SH-SY5Y (cell line): ENCODE measurements at regions not wholly inside any gene's neighbourhood (a gene's known extent, or its start where the extent isn't known, plus 50 kb on each side); places are given as distances from the start of the nearest gene placed in this dataset.

Experiments
- GATA2 ChIP-seq: IDR thresholded peaks from 2 replicates; pipeline ENCODE4 v1.6.1; 2011; ENCODE audit warnings: mild to moderate bottlenecking, low read depth, low read length
- GATA3 ChIP-seq: IDR thresholded peaks from 2 replicates; pipeline ENCODE4 v1.6.1; 2011; ENCODE audit warnings: low read depth, mild to moderate bottlenecking, low read length, moderate library complexity

DNA sequence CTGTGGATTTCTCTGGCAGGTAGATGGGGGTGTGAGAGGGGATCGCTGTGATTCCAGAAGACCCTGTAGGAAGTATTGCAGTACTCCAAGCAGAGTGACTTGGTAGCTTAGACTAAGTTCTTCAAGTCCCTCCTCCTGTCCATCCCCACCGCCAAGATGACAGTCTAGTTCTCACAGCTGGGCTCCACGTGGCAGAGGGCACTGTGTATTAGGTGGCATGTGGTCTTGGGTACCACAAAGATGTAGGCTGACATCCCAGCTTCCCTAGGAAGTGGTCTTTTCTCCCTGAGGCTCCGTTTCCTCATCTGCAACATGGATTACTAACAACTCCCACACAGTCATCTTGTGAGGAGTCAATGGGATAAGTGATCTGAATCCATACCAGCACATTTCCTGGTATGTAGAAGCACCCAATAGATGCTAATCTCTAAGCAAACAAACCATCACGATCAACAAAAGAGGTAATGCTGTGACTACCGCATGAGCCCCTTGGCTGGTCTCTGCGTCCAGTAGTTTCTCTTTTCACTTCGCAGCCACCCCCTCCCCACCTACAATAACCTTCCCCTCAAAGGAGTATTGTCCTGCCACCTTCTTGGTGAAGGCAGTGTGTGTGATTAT is 349.1 kb upstream of the EEF2KMT start:
- TF ChIP-seq GATA2 (no peak; the same call in 1 of the 2 replicates), GATA3 (no peak)
